Right lobe of liver (tissue), 6 donors: ENCODE measurements at regions not wholly inside any gene's neighbourhood (a gene's known extent, or its start where the extent isn't known, plus 50 kb on each side); places are given as distances from the start of the nearest gene placed in this dataset.

Experiments
- ATAC-seq, 4 donors: fragments of 200-7000 bp; cut with Tn5 transposase; one replicate each; pipeline ENCODE4 v1.9.1; 2020; ENCODE audit warnings: mild to moderate bottlenecking in 4 of 4, moderate library complexity in 4 of 4
- DNase-seq, 3 donors: peaks; one replicate each; pipeline ENCODE4 v3.0.0-alpha.2; 2020
- H3K27ac ChIP-seq, 3 donors: fragments of 200-600 bp; one replicate each; pipeline ENCODE4 v1.8.0; 2022
- H3K27me3 ChIP-seq, 2 donors: fragments of 200-600 bp; one replicate each; pipeline ENCODE4 v1.8.0; 2022
- H3K36me3 ChIP-seq, 4 donors: fragments of 200-600 bp; sonication (generic) in 1 of 4; one replicate each; pipeline versions ENCODE4 v1.5.1 to v1.8.0; 2017 to 2022; ENCODE audit warnings: control low read depth in 1 of 4
- H3K4me1 ChIP-seq, 4 donors: fragments of 200-600 bp; sonication (generic) in 1 of 4; one replicate each; pipeline versions ENCODE4 v1.5.1 to v1.8.0; 2017 to 2022; ENCODE audit warnings: control low read depth in 1 of 4
- H3K4me3 ChIP-seq, 3 donors: fragments of 200-600 bp; one replicate each; pipeline ENCODE4 v1.8.0; 2022
- H3K9me3 ChIP-seq, 4 donors: fragments of 200-600 bp; sonication (generic) in 1 of 4; one replicate each; pipeline versions ENCODE4 v1.5.1 to v1.8.0; 2017 to 2022; ENCODE audit warnings: control low read depth in 1 of 4
- POLR2A ChIP-seq: fragments of 450-650 bp; IDR thresholded peaks from one replicate; pipeline ENCODE4 v1.6.1; 2017; ENCODE audit warnings: antibody characterized with exemption, mild to moderate bottlenecking
- WGBS: methylation state at CpG from one replicate; pipeline ENCODE4 v1.1.6; 2018; ENCODE audit warnings: low coverage, low lambda C conversion rate; ENCODE audit not compliant: insufficient coverage; ENCODE audit errors: missing lambda C conversion rate; 5-methylcytosine and 5-hydroxymethylcytosine counted together
- intact Hi-C, 2 donors: fragments of 100-400 bp; cut with DNase I; formaldehyde crosslinking; loops; one replicate each; pipeline versions ENCODE4 v1.11.2 to v1.14.1; 2022
- TF ChIP-seq, protein P1 (sequence below), 4 donors: fragments of 200-600 bp in 3 of 4; fragments of 450-650 bp in 1 of 4; IDR thresholded peaks; one replicate each; pipeline versions ENCODE4 v1.5.1 to v1.8.0; 2016 to 2022; ENCODE audit warnings: antibody characterized with exemption in 4 of 4, mild to moderate bottlenecking in 2 of 4
- donor health status: DM: no; HTN: yes; CAD: no.
- donor health status: DM: no; HTN: no; CAD: no.
- donor health status: DM: no; HTN: no; CAD: no.
- donor health status: DM: no; HTN: yes; CAD: no.
- donor health status: DM: no; HTN: yes; CAD: no.

DNA sequence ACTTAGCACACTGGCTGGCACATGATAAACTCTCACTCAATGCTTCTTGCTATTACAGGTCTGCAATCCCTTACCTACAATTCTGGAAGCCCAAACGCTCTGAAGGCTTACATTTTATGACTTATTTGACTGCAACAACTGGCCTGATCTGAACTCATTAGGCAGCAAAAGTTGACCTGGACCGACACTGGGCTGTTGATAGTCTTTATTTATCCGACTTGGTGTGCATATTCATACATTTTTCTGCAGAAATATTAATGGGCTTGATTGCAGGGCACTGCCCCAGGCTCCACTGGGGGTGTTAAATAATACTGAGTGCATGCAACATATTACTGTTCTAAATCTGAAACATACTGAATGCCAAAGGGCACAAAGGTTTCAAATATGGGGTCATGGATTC lies 1076.7 kb downstream of the BCL11B start:
- no peak overlapping the region for H3K4me3 ChIP-seq
- no peak for TF ChIP-seq POLR2A
- TF ChIP-seq, protein P1, sequence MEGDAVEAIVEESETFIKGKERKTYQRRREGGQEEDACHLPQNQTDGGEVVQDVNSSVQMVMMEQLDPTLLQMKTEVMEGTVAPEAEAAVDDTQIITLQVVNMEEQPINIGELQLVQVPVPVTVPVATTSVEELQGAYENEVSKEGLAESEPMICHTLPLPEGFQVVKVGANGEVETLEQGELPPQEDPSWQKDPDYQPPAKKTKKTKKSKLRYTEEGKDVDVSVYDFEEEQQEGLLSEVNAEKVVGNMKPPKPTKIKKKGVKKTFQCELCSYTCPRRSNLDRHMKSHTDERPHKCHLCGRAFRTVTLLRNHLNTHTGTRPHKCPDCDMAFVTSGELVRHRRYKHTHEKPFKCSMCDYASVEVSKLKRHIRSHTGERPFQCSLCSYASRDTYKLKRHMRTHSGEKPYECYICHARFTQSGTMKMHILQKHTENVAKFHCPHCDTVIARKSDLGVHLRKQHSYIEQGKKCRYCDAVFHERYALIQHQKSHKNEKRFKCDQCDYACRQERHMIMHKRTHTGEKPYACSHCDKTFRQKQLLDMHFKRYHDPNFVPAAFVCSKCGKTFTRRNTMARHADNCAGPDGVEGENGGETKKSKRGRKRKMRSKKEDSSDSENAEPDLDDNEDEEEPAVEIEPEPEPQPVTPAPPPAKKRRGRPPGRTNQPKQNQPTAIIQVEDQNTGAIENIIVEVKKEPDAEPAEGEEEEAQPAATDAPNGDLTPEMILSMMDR (IDR thresholded peaks at IDR 0.05), result no peak
- H3K27ac ChIP-seq, result no peak overlapping the region
- ATAC-seq (no peak), DNase-seq (no peak)
- no peaks in the 10 kb centered on the region for H3K9me3 ChIP-seq
- H3K27me3 ChIP-seq, result no peaks in the 10 kb centered on the region
- H3K4me1 ChIP-seq, result no peaks in the 10 kb centered on the region
- 37% methylated on average over 3 of the region's 3 CpGs for WGBS
- intact Hi-C loops, result no loop called here
- no peaks in the 10 kb centered on the region for H3K36me3 ChIP-seq

DNA sequence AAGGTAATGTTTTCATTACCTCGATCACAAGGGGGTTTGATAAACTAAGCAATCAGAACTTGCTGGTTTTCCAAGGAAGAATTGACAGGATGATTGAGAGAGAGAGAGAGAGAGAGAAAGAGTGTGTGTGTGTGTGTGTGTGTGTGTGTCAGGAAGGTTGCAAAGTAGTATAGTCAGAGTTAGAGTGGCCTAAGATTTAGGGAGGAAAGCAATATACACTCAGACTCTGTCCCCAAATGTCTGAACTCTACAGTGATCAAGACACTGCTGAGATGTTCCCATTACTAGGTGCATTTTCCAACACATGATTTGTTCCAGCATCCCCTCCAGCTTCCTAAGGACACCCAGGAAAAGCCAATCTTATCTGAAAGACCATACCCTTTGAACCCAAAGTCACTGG lies 1074.1 kb downstream of the BCL11B start:
- 29% methylated on average over 1 of the region's 1 CpG for WGBS
- no peaks in the 10 kb centered on the region for H3K27me3 ChIP-seq
- ATAC-seq (no peak), DNase-seq (no peak)
- TF ChIP-seq, protein P1 (IDR thresholded peaks at IDR 0.05), result no peak
- TF ChIP-seq POLR2A, result no peak
- H3K36me3 ChIP-seq, result no peaks in the 10 kb centered on the region
- intact Hi-C loops, result no loop called here
- H3K27ac ChIP-seq, result no peak overlapping the region
- H3K4me3 ChIP-seq, result no peak overlapping the region
- no peaks in the 10 kb centered on the region for H3K9me3 ChIP-seq
- no peaks in the 10 kb centered on the region for H3K4me1 ChIP-seq

DNA sequence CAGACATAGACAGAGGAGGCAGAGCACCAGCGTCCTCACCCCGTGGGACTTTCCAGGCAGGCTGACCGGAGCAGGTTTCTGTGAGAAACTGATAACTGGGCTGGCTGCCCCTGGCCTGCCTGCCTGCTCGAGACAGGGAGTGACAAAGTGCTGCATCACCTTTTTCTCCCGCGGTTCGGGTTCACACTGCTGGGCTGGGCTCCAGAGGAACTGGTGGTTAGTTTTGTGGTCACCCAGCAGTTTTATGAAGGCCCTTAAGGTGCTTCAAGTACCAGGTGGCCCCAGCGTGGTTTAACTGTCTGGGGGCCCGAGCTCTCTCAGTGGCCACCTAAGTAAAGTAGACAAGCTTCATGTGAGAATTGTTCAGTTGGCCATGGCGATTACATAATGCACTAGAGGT lies 1073.6 kb downstream of the BCL11B start:
- intact Hi-C loops, result no loop called here
- ATAC-seq, result peak in 2 of 4 donors; percentile 38 to 41
- H3K4me1 ChIP-seq, result no peaks in the 10 kb centered on the region
- H3K4me3 ChIP-seq, result no peak overlapping the region
- TF ChIP-seq, protein P1 (IDR thresholded peaks at IDR 0.05), result no peak
- no peak for TF ChIP-seq POLR2A
- DNase-seq, result no peak
- 23% methylated on average over 9 of the region's 10 CpGs for WGBS
- no peak overlapping the region for H3K27ac ChIP-seq
- H3K27me3 ChIP-seq, result no peaks in the 10 kb centered on the region
- H3K36me3 ChIP-seq, result no peaks in the 10 kb centered on the region
- no peaks in the 10 kb centered on the region for H3K9me3 ChIP-seq

DNA sequence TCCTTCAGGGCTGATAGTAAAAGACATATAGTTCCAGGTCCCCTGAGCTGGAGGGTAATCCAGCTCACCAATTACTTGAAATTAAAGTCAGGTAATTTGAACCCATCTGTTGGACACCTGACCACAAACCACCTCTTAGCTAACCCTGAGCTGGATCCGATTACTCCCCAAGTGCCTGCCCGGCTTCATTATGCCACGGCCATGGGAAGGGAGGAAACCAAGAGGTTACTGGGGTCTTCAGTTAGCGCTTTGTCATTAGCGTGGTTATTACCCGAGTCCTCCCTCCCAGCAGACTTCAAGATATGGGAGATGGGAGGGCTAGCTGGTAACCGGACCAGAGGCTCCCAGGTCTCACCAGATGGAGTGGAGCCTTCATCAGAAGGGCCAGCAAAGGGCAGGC lies 1071.4 kb downstream of the BCL11B start:
- WGBS, result 63% methylated on average over 4 of the region's 7 CpGs
- no peak for DNase-seq
- Histone ChIP-seq H3K36me3 (no peaks in the 10 kb centered on the region), H3K27me3 (no peaks in the 10 kb centered on the region), H3K4me3 (no peak overlapping the region), H3K27ac (no peak overlapping the region), H3K9me3 (no peaks in the 10 kb centered on the region), H3K4me1 (no peaks in the 10 kb centered on the region)
- TF ChIP-seq, protein P1 (IDR thresholded peaks at IDR 0.05), result no peak
- TF ChIP-seq POLR2A, result no peak
- ATAC-seq, result no peak
- intact Hi-C loops, result no loop called here

DNA sequence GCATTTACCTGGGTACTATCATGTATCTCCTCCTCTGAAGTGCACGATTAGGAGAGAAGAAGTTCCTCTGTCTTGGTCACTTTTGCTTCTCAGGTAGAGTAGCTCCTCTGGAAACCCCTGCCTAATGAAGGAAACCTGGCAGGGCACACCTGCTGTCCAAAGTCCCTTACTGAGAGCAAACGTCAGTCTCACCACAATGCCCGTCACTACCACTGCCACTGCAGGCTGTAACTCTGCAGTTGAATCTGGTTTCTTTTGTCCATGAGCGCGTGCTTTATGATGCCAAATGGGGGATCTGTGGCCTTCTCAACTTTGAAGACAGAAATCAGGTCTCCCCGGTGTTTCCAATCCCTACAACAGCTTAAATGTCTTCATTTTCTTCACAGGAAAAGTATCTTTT lies 1068.6 kb downstream of the BCL11B start:
- intact Hi-C loops, result no loop called here
- no peak overlapping the region for H3K27ac ChIP-seq
- no peaks in the 10 kb centered on the region for H3K27me3 ChIP-seq
- ATAC-seq (no peak), DNase-seq (no peak)
- no peaks in the 10 kb centered on the region for H3K36me3 ChIP-seq
- H3K4me1 ChIP-seq, result no peaks in the 10 kb centered on the region
- WGBS, result 51% methylated on average over 5 of the region's 6 CpGs
- no peak overlapping the region for H3K4me3 ChIP-seq
- no peak for TF ChIP-seq POLR2A
- H3K9me3 ChIP-seq, result no peaks in the 10 kb centered on the region
